ENCODE measurements at regions not wholly inside any gene's neighbourhood (a gene's known extent, or its start where the extent isn't known, plus 50 kb on each side); places are given as distances from the start of the nearest gene placed in this dataset.
A peak's percentile ranks its signal among the peaks of the same experiment; 100 is the strongest.

DNA sequence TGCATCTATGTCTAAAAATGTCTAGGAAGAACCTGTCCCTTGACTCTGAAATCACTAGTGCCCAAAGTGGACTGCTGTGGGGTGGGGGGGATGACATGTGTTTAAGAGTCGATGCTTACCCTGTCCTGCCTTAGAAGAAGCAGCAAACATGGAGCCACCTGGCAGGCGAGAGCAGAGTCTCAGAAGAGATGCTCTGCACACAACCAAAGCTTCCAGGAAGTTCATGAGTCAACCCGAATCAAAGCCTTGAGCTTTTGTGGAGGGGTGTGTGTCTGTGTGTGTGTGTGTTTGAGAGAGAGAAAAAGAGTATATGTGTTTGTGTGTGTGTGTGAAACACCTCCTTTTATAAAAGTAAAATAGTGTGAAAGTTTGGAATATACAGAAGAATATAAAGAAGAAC is 269.9 kb downstream of the ALDH8A1 start:
- H3K27ac ChIP-seq: no peak overlapping the region
- no peak overlapping the region for H3K9ac ChIP-seq (ENCODE audit: low read depth in 2 of 2, low read length in 2 of 2)
- H3K27me3 ChIP-seq: no peaks in the 10 kb centered on the region
- intact Hi-C loops (cut with DNase I): no loop called here
- no peaks in the 10 kb centered on the region for H3K9me3 ChIP-seq
- H3K4me1 ChIP-seq: peaks cover 5% of the 10 kb centered on the region
- TF ChIP-seq, protein P1, sequence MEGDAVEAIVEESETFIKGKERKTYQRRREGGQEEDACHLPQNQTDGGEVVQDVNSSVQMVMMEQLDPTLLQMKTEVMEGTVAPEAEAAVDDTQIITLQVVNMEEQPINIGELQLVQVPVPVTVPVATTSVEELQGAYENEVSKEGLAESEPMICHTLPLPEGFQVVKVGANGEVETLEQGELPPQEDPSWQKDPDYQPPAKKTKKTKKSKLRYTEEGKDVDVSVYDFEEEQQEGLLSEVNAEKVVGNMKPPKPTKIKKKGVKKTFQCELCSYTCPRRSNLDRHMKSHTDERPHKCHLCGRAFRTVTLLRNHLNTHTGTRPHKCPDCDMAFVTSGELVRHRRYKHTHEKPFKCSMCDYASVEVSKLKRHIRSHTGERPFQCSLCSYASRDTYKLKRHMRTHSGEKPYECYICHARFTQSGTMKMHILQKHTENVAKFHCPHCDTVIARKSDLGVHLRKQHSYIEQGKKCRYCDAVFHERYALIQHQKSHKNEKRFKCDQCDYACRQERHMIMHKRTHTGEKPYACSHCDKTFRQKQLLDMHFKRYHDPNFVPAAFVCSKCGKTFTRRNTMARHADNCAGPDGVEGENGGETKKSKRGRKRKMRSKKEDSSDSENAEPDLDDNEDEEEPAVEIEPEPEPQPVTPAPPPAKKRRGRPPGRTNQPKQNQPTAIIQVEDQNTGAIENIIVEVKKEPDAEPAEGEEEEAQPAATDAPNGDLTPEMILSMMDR (IDR thresholded peaks at IDR 0.05): no peak
- no peak overlapping the region for H3K4me3 ChIP-seq
- DNase-seq: no peak
- no peaks in the 10 kb centered on the region for H3K36me3 ChIP-seq

DNA sequence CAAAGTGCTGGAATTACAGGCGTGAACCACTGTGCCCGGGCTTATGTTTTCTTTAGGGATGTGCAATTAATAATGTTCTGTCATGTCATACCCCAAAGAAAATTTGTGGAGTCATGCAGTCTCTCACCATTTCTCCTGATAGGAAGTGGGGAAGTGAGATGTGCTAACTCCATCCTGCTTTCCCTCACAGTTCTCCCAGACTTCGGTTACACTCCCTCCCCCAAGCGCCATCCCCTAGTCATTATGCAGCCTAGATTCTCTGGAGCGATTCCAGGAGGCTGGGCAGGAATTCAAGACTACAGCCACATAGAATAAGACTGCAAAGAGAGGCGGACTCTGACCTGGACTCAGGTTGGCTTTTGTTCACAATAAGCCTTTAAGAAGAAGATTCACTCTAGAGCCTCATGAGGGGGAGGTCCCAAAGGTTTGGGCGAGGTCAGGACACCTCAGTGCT is 271.4 kb downstream of the ALDH8A1 start:
- TF ChIP-seq, protein P1 (IDR thresholded peaks at IDR 0.05): no peak
- H3K27ac ChIP-seq: peak overlapping the region; percentile 13
- intact Hi-C loops (cut with DNase I): no loop called here

DNA sequence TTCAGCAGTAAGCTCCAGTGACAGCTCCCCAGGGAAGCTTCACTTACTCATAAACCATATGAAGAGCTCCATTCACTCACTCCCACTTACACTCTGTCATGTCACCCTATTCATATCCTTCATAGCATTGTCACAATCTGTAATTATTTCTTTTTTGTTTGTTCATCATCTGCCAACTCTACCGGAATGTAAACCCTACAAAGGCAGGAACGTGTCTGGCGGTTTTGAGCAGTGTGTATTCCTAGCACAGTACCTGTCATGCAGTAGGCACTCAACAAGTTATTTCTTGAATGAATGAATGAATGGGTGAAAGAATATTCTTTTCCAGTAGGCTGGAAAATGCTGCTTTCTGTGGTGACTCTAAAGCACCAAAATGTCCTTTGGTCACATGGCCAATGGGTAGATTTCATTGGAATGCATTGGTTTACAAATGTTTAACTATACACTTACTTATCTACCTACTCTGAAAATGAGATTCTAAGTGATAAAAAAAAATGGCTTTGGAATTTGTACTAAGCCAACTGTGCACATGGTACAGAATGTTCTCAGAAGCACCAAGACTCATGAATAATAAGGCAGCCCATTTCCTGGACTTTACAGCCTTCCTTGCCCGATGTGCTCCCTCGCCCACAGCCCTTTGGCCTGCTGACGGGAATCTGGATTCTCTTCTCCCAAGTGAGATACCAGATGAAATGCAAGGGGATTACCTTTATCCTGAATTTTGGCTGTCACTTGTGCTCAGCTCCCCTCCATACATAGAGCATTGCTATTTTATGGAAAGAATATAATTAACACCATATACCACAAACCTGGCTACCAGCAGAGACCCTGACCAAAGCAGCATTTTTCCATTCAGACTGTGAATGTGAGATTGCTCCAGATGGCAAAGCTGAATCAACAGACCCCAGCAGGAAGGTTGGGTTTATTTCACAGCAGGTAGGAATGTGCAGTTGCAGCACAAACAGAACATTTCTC is 273.3 kb downstream of the ALDH8A1 start:
- TF ChIP-seq, protein P1 (IDR thresholded peaks at IDR 0.05): no peak
- no peak overlapping the region for H3K4me3 ChIP-seq
- no peaks in the 10 kb centered on the region for H3K27me3 ChIP-seq
- H3K9ac ChIP-seq (ENCODE audit: low read depth in 2 of 2, low read length in 2 of 2): no peak overlapping the region
- H3K9me3 ChIP-seq: no peaks in the 10 kb centered on the region
- peaks cover 5% of the 10 kb centered on the region for H3K4me1 ChIP-seq
- intact Hi-C loops (cut with DNase I): no loop called here
- H3K36me3 ChIP-seq: no peaks in the 10 kb centered on the region
- H3K27ac ChIP-seq: peak overlapping the region; percentile 55
- peak; percentile 69 for DNase-seq

More for the DNA sequence above, 271.4 kb downstream of the ALDH8A1 start:
- Histone ChIP-seq H3K4me1 (peaks cover 5% of the 10 kb centered on the region), H3K9ac (ENCODE audit: low read depth in 2 of 2, low read length in 2 of 2) (no peak overlapping the region), H3K4me3 (no peak overlapping the region), H3K36me3 (no peaks in the 10 kb centered on the region), H3K27me3 (no peaks in the 10 kb centered on the region), H3K9me3 (no peaks in the 10 kb centered on the region)
- peak; percentile 93 for DNase-seq

DNA sequence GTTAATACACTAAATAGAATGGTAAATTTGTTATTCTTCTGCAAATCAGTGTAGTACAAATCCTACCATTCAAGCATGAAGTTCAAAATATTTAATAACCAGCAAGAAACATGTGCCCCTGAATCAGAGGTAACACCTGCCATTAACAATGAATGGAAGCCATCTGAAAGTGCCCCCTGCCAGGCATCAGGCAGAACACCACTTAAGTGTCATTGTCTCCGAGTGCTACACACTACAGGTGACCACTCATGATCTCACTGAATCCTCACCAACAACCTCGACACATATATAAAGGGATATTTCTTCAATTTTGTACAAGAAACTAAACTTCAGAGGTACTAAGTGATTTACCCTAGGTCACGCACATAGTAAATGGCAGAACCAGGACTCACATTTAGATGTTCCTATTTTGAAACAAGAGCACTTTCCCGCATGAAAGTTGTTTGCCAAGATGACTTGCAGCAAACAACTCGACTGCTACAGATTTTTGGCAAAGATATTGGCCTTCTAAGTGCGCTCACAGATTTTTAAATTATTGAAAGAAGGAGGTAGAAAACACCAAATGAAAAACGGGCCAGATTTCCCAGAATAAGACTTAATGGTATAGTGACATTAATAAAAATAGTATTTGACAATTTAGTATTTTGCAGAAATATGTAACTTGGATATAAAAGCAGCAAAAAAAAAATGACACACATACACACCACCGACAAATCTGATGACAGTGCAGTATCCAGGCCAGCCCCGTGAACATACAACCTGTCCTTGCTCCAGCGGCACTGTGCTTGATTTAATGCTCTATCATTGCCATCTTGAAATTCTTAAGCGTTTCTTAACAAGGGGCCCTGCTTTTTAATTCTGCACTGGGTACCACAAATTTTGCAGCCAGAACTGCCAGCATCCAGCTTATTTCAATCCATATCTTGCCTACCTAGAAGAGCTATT is 274.5 kb downstream of the ALDH8A1 start:
- intact Hi-C loops (cut with DNase I): no loop called here
- Histone ChIP-seq H3K9ac (ENCODE audit: low read depth in 2 of 2, low read length in 2 of 2) (no peak overlapping the region), H3K4me3 (no peak overlapping the region), H3K27ac (no peak overlapping the region), H3K27me3 (no peaks in the 10 kb centered on the region), H3K36me3 (no peaks in the 10 kb centered on the region), H3K9me3 (no peaks in the 10 kb centered on the region), H3K4me1 (peaks cover 5% of the 10 kb centered on the region)
- TF ChIP-seq, protein P1 (IDR thresholded peaks at IDR 0.05): no peak
- DNase-seq: no peak

DNA sequence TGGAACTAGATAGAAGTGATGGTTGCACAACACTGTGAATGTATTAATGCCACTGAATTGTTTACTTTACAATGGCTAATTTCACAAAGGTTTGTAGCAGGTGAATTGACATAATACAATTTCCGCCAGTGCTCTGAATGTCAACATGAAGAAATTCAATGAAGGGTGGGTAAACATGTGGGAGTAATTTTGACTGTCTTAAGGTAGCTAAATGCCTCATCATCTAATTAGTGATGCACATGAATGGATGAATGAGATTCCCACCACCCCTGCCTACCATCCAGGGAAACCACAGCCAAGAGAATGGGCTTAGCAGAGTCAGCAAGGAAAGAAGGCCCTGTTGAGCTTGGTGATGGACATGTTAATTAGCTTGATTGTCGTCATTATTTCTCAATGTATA is 275.3 kb downstream of the ALDH8A1 start:
- H3K36me3 ChIP-seq: no peaks in the 10 kb centered on the region
- no peak overlapping the region for H3K4me3 ChIP-seq
- TF ChIP-seq, protein P1 (IDR thresholded peaks at IDR 0.05): no peak
- no peaks in the 10 kb centered on the region for H3K9me3 ChIP-seq
- intact Hi-C loops (cut with DNase I): no loop called here
- H3K4me1 ChIP-seq: peaks cover 5% of the 10 kb centered on the region
- no peak overlapping the region for H3K9ac ChIP-seq (ENCODE audit: low read depth in 2 of 2, low read length in 2 of 2)
- H3K27ac ChIP-seq: no peak overlapping the region
- DNase-seq: no peak
- no peaks in the 10 kb centered on the region for H3K27me3 ChIP-seq

All from colonic mucosa (tissue), 4 donors.